ENCODE measurements at regions not wholly inside any gene's neighbourhood (a gene's known extent, or its start where the extent isn't known, plus 50 kb on each side); places are given as distances from the start of the nearest gene placed in this dataset.

DNA sequence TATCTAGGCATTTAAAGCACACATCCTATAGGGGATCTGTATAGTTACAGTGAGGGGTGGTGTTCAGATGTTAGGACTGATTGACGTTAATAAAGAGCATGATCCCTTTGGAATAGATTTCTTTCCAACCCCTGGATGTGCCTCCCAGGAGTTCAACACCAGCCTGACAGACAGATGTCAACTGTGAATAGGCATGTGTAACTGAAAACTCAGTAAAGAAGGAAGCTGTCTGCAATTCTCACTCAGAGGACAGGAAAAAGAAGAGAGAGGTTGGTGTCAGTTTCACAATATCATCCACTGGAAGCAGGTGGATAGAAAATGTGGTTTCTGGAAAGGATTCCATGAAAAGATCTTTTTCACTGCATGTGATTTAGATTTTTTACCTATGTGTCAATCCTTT, 396.3 kb downstream of the NSUN3 start:
- no peaks in the 10 kb centered on the region for H3K9me3 Mint-ChIP-seq
- CTCF ChIA-PET = no interaction called here

DNA sequence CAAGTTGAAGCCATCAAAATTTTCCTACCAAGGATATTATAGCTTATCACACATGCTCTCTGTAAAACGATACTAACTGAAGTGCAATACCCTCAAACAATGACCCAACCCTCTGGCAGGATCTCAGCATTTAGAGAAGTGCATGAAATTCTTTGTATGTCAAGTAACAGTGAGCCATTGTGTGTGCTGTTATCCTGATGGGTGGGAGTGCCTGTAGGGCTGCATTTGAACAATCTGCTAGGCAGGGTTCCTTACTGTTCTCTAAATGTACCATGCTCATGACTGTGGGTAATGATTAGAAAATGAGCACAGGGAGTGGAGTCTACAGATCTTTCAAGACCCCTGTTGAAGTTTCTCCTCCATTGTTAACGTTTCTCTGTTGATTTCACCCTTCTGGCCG, 398.1 kb downstream of the NSUN3 start:
- no peak overlapping the region for H3K27ac Mint-ChIP-seq
- H3K27ac ChIP-seq (ENCODE audit: low read depth in 1 of 2, low read length in 2 of 2) = no peak overlapping the region
- no peak overlapping the region for H3K4me3 ChIP-seq (ENCODE audit: low read length)
- ATAC-seq (ENCODE audit: poor library complexity) (no peak), DNase-seq (no peak)
- H3K4me1 Mint-ChIP-seq (ENCODE audit: low read depth) = no peaks in the 10 kb centered on the region
- no peak overlapping the region for H3K4me3 Mint-ChIP-seq
- no peaks in the 10 kb centered on the region for H3K27me3 Mint-ChIP-seq
- no peaks in the 10 kb centered on the region for H3K9me3 ChIP-seq (ENCODE audit: control insufficient read depth in 1 of 2, insufficient read depth in 1 of 2, low read length in 2 of 2)
- H3K36me3 Mint-ChIP-seq (ENCODE audit: low read depth) = no peaks in the 10 kb centered on the region
- no peaks in the 10 kb centered on the region for H3K4me1 ChIP-seq (ENCODE audit: insufficient read depth, low read length)
- H3K27me3 ChIP-seq (ENCODE audit: control insufficient read depth in 1 of 2, insufficient read depth in 2 of 2, low read length in 2 of 2) = no peaks in the 10 kb centered on the region
- POLR2A ChIA-PET = no interaction called here
- H3K36me3 ChIP-seq (ENCODE audit: insufficient read depth, low read length) = no peaks in the 10 kb centered on the region
- CTCF ChIA-PET = no interaction called here
- TF ChIP-seq, protein P1, sequence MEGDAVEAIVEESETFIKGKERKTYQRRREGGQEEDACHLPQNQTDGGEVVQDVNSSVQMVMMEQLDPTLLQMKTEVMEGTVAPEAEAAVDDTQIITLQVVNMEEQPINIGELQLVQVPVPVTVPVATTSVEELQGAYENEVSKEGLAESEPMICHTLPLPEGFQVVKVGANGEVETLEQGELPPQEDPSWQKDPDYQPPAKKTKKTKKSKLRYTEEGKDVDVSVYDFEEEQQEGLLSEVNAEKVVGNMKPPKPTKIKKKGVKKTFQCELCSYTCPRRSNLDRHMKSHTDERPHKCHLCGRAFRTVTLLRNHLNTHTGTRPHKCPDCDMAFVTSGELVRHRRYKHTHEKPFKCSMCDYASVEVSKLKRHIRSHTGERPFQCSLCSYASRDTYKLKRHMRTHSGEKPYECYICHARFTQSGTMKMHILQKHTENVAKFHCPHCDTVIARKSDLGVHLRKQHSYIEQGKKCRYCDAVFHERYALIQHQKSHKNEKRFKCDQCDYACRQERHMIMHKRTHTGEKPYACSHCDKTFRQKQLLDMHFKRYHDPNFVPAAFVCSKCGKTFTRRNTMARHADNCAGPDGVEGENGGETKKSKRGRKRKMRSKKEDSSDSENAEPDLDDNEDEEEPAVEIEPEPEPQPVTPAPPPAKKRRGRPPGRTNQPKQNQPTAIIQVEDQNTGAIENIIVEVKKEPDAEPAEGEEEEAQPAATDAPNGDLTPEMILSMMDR (IDR thresholded peaks at IDR 0.05) = no peak
- no peaks in the 10 kb centered on the region for H3K9me3 Mint-ChIP-seq
- intact Hi-C loops (cut with DNase I, micrococcal nuclease) = no loop called here

More for the DNA sequence above, 396.3 kb downstream of the NSUN3 start:
- Histone ChIP-seq H3K4me1 (ENCODE audit: insufficient read depth, low read length) (no peaks in the 10 kb centered on the region), H3K4me3 (ENCODE audit: low read length) (no peak overlapping the region), H3K27me3 (ENCODE audit: control insufficient read depth in 1 of 2, insufficient read depth in 2 of 2, low read length in 2 of 2) (no peaks in the 10 kb centered on the region), H3K27ac (ENCODE audit: low read depth in 1 of 2, low read length in 2 of 2) (no peak overlapping the region), H3K36me3 (ENCODE audit: insufficient read depth, low read length) (no peaks in the 10 kb centered on the region), H3K9me3 (ENCODE audit: control insufficient read depth in 1 of 2, insufficient read depth in 1 of 2, low read length in 2 of 2) (no peaks in the 10 kb centered on the region)
- intact Hi-C loops (cut with DNase I, micrococcal nuclease) = no loop called here
- TF ChIP-seq, protein P1 (IDR thresholded peaks at IDR 0.05) = no peak
- no peak overlapping the region for H3K27ac Mint-ChIP-seq
- H3K36me3 Mint-ChIP-seq (ENCODE audit: low read depth) = no peaks in the 10 kb centered on the region
- no peaks in the 10 kb centered on the region for H3K4me1 Mint-ChIP-seq (ENCODE audit: low read depth)
- H3K27me3 Mint-ChIP-seq = no peaks in the 10 kb centered on the region
- no peak overlapping the region for H3K4me3 Mint-ChIP-seq
- POLR2A ChIA-PET = no interaction called here
- ATAC-seq (ENCODE audit: poor library complexity) (no peak), DNase-seq (no peak)

DNA sequence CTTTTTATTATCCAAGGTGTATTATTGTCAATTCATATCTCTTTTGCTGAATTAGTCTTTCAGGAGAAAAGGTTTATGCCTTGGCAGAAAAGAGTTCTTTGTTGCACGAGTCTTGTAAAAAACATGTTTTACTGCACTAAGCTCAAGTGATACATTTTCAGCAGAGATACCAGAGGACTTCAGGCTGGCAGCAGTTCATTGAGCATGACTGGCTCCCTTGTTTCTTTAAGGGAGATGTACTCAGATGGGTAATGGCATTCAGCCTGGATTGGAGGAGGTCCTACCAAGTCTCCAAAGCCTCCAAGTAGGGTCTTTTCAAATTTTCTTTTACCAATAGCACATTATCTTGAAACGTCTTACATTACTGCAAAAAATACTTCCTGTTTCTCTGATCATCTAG, 400.1 kb downstream of the NSUN3 start:
- no peak for ATAC-seq (ENCODE audit: poor library complexity)
- Mint-ChIP-seq H3K4me1 (ENCODE audit: low read depth) (no peaks in the 10 kb centered on the region), H3K36me3 (ENCODE audit: low read depth) (no peaks in the 10 kb centered on the region), H3K27me3 (no peaks in the 10 kb centered on the region), H3K27ac (no peak overlapping the region), H3K9me3 (no peaks in the 10 kb centered on the region), H3K4me3 (no peak overlapping the region)
- TF ChIP-seq, protein P1 (IDR thresholded peaks at IDR 0.05) = no peak
- H3K27me3 ChIP-seq (ENCODE audit: control insufficient read depth in 1 of 2, insufficient read depth in 2 of 2, low read length in 2 of 2) = no peaks in the 10 kb centered on the region
- ChIA-PET CTCF (no interaction called here), POLR2A (no interaction called here)
- H3K36me3 ChIP-seq (ENCODE audit: insufficient read depth, low read length) = no peaks in the 10 kb centered on the region
- H3K4me1 ChIP-seq (ENCODE audit: insufficient read depth, low read length) = no peaks in the 10 kb centered on the region
- no peak overlapping the region for H3K4me3 ChIP-seq (ENCODE audit: low read length)
- no peak for DNase-seq
- no peaks in the 10 kb centered on the region for H3K9me3 ChIP-seq (ENCODE audit: control insufficient read depth in 1 of 2, insufficient read depth in 1 of 2, low read length in 2 of 2)
- intact Hi-C loops (cut with DNase I, micrococcal nuclease) = no loop called here
- no peak overlapping the region for H3K27ac ChIP-seq (ENCODE audit: low read depth in 1 of 2, low read length in 2 of 2)
